GM12865 (cell line): ENCODE measurements at regions not wholly inside any gene's neighbourhood (a gene's known extent, or its start where the extent isn't known, plus 50 kb on each side); places are given as distances from the start of the nearest gene placed in this dataset.

Source experiments
- DNase-seq: peaks from one replicate; pipeline ENCODE4 v3.0.0; 2010; ENCODE audit warnings: low read depth
- H3K4me3 ChIP-seq: 2 replicates; pipeline ENCODE4 v1.5.1; 2011; ENCODE audit warnings: mild to moderate bottlenecking, low read depth, low read length, control low read depth
- CTCF ChIP-seq: IDR thresholded peaks from 2 replicates; pipeline ENCODE4 v1.5.1; 2011; ENCODE audit warnings: low read length, control low read depth, low read depth, inconsistent platforms; ENCODE audit not compliant: insufficient read depth; ENCODE audit errors: missing control alignments

- DNase-seq = no peak
- no peak for TF ChIP-seq CTCF
Measured at GRCh38 chr7:46459942-46460341, 538.9 kb upstream of the IGFBP3 start.

GRCh38 chr7:46454816-46455215 lies 533.7 kb upstream of the IGFBP3 start:
- no peak for DNase-seq
- TF ChIP-seq CTCF = no peak
- no peak overlapping the region for H3K4me3 ChIP-seq

More at GRCh38 chr7:46459942-46460341, 538.9 kb upstream of the IGFBP3 start:
- no peak overlapping the region for H3K4me3 ChIP-seq

- TF ChIP-seq CTCF = no peak
- no peak overlapping the region for H3K4me3 ChIP-seq
- no peak for DNase-seq
Measured at GRCh38 chr7:46452561-46453135, 531.6 kb upstream of the IGFBP3 start.

- TF ChIP-seq CTCF = no peak
- H3K4me3 ChIP-seq = no peak overlapping the region
- DNase-seq = no peak
Measured at GRCh38 chr7:46451846-46452245, 530.8 kb upstream of the IGFBP3 start.

GRCh38 chr7:46450886-46451285 lies 529.8 kb upstream of the IGFBP3 start:
- DNase-seq = no peak
- H3K4me3 ChIP-seq = no peak overlapping the region
- TF ChIP-seq CTCF = no peak

- DNase-seq = peak; percentile 43
- TF ChIP-seq CTCF = no peak
- H3K4me3 ChIP-seq = no peak overlapping the region
Measured at GRCh38 chr7:46450425-46450824, 529.4 kb upstream of the IGFBP3 start.

GRCh38 chr7:46449743-46450142 lies 528.7 kb upstream of the IGFBP3 start:
- H3K4me3 ChIP-seq = no peak overlapping the region
- no peak for TF ChIP-seq CTCF
- DNase-seq = no peak
